Stimulated activated CD8-positive, alpha-beta memory T cell treated with anti-CD3 and anti-CD28 coated beads, Interleukin-15, amount 100 ng/mL, for 48 hours (primary cell): ENCODE measurements at regions not wholly inside any gene's neighbourhood (a gene's known extent, or its start where the extent isn't known, plus 50 kb on each side); places are given as distances from the start of the nearest gene placed in this dataset.
"Not testable (repeated sequence)": the region's sequence is repeated elsewhere in the genome, so short reads cannot be mapped to it uniquely, and the experiment has no call there.

Experiments used
- DNase-seq, 2 donors: peaks; one replicate each; pipeline ENCODE4 v3.0.0-alpha.2; 2020; ENCODE audit warnings: low read depth in 2 of 2

DNA sequence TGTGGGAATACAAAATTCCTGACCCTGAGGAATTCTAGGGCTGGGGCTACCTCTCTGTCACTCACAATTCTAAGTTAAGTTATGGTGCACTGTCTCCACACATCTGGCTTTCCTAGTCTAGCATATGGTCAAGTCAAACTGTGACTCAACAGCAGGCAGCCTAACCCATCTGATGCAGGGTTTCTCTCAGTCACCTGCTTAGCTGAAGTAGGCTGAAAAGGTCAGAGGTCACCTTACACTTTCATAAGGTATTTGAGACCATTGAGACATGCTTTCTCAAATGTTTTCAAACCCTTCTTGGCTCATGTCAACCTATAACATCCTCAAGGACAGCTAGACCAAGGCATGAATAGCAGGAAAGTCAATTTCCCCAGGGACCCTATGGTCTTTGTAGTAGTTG is 196.5 kb upstream of the STK26 start:
- no peak for DNase-seq

DNA sequence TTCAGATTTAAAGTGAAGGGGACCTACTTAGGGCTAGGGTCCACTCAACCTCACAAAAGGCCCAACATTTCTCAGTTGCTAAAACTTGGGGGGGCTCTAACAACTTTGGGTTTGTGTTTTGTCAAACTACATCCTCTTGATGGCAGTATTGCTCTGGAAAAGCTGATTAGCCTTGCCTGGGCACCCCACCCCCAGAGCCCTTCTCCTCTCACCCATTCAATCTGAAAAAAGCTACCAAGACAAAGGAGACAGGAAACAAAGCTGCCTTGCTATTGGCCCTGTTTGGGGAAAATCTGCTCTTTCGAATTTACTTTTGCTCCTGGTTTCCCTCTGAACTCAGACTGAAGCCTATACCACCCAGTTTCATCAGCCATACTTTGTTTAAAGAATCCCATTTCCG is 195.2 kb upstream of the STK26 start:
- peak; percentile 15 to 32 for DNase-seq

DNA sequence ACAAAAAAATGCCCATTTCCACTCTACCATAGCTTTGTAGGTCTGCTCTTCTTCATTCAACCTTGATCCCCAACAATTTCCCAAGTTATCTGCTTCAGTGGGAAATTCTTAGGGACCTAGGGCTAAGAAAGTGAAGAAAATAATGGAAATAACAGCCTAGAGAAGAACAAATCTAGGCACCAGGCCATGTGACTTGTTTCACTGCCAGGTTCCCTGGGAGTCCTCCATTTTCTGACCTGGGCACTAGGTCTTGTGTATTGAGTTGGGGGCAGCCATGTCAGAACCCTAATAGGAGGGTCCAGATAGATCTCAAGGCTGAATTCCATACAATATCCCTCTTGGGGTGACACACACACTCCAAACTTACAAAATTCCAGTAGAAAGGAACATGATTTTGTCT is 194.6 kb upstream of the STK26 start:
- no peak for DNase-seq

DNA sequence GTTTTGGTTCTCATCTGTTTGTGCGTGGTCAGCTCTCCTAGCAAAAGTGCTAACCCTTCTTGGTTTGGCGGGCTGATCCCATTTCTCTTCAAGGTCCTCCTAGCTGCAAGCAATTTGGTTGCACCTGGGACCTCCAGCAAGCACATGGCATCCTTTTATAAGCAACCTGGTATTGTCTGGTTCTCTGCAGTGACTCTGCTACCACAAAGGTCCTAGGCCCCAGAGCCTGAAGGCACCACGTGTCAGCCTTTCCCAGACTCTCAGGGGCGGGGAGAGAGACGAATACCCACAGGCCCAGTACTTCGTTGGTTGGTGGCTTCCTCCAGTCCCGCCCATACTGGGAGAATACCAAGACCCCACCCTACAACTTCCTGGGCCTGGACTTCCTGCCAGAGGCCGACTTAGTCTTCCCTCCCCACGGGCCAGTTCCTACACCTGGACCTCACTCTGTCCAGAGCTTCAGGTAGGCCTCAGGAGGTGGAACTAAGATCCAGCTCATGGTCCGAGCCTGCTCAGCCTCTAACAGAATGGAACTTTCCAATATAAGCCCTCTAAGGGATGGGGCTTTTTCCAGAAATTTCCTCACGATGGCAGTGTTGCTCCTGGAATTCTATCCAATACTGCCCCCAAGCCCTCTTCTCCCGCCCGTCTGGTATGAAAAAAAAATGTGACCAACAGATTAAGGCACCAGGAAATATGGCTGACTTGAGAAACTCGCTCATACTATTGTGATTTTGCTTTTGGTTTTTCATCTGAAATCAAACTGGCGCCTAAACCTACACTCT is 192.5 kb upstream of the STK26 start:
- DNase-seq, result peak; percentile 38 to 39

DNA sequence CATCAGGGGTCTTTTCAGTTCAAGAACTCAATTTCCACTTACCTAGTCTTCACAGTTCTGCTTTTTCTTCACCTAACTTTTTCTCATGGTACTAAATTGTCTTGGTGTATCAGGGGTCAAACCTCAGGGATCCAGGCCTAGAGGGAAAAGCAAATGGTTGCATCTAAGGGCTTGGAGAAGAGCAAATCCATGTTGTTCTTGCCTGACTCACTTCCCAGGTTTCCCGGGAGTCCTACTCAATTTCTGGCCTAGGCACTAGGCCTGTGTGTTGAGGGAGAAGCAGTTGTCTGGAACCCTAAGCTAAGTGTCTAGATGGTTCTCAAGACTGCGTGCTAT is 191.9 kb upstream of the STK26 start:
- no peak for DNase-seq

DNA sequence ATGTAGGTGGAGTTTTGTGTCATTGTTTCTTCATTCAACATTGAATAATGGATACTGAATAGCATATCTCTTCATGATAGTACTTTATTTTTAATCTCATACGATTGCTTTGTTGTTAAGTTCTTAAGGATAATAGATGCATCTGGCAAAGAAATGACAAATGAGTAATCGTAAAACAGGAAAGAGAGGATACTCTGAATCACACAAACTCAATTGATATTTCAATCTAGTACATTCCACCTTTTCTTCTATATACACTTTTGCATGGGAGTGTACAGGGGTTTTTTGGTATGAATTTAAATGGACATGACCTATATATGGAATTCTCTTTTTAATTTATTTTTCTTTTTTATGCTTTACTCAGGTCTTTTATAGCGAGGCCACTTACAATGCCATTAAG is 186.9 kb upstream of the STK26 start:
- no peak for DNase-seq

DNA sequence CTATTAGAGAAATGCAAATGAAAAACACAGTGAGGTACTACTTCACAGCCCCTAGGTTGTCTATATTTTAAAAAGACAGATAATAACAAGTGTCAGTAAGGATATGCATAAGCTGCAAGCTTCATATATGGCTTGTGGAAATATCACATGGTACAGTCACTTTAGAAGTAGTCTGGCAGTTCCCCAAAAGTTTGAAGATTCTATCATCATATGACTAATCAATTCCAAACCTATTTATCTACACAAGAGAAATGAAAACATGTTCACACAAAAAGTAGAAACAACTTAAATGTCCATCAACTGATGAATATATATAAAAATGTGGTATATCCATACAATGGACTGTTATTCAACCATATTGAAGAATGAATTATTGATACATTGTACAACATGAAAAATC is 185.8 kb upstream of the STK26 start:
- no peak for DNase-seq

DNA sequence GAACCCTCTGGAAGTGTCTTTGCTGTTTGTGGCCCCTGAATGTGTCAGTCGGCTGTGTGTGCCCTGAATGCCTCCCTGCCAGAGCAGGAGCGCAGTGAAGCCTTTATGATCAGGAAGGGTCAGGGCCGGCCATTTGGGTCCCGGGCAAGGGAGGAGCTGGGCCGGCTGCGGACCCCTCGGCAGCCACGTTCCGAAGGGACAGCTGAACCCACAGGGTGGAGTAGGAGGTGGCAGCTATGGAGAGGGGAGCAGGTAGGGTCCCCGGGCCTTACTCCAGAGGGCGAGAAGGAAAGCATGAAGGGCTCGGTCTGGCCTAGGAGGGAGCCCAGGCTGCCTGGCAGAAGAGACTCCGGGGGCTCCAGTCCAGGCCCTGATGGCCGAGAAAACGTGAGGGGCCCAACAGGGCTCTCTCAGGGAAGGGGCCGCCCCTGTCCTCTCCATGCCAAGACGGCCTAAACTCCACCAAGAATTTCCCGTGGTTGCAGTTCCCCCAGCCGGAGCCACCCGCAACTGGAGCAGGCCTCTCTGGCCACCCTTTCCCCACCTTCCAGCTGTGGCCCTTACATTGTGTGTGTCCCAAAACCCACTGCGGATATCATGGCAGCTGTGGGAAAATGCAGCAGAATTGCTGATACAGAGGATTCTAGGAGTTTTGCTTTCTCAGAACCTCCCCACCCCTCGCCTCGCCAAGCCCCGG is 182.2 kb upstream of the STK26 start:
- DNase-seq, result no peak

DNA sequence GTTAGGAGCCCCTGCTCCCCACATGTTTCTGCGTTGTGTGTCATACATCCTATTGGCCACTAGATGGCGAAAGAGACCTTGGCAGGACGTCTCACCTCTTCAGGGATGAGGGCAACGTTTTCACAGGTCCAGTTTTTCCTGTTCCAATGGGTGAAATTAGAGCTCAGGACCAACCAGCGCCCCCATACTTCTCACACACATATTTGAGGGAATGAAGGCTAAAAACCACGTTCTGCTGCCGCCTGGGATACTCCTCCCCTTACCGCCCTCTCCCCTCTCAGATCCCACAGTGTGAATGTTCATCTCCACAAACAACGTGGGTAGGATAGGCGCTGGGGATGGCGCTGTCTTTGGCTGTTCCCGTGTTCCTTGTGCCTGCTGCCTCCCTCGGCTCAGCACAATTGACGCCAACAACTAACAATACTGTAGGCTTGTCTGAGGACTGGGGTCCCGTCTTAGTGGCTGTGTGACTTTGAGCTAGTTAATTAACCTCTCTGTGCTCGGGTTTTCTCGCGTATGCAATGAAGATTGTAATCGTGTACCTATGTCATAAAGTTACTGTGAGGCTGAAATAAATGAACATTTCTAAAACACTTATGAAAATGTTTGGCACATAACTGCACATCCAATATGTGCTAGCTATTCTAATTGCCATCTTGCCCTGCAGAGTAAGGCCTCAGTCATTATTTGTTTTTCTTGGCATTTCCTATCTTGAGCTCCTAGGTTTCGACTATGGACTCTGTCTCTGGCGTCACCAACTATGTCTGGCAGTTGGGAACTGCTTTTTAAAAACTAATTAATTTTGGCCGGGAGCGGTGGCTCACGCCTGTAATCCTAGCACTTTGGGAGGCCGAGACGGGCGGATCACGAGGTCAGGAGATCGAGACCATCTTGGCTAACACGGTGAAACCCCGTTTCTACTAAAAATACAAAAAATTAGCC is 181.3 kb upstream of the STK26 start:
- no peak for DNase-seq

DNA sequence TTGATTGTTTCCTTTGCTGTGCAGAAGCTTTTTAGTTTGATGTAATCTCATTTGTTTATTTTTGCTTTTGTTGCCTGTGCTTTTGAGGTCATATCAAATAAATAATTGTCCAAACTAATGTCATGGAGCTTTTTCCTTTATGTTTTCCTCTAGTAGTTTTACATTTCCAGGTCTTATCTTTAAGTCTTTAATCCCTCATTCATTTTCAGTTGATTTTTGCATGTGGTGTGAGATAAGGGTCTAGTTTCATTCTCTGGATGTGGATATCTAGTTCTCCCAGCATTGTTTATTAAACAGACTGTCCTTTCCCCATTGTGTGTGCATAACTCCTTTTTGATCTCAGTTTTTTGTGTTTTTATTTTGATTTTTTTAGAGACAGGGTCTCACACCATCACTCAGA is 179.1 kb upstream of the STK26 start:
- DNase-seq, result no peak

DNA sequence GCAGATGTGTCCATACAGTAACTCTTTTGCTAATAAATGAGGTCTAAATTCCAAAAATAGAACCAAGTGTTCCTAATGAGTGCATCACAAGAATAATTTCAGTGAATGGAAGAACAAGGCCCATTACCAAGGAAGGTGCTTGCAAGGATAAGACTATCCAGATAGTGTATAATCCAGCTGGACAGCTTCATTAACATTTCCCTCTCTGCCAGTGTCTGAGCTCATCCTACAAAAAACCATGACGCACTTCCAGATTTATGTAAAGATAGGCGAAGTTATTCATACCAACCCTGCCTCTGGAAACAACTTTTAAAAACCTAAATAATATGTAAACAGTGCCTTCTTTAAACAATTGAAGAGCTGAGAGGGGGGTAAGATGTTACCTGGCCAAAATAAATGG is 177.9 kb upstream of the STK26 start:
- no peak for DNase-seq

DNA sequence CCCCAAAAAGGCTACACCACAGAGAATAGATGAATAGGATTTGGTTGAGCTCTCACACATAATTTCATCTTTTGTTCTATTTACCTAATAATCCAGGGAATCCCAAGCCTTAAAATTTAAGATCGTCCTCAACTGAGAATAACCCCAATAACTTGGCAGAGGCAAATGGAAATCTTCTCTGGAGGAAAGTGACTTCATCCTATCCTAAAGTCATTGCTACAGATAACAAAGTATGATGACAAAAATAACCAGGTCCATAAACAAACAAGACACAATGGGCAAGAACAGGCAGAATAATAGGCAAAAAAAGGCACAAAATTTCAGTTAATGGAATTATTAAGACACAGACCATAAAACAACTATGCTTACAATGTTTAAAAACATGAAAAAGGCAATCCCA is 177.3 kb upstream of the STK26 start:
- DNase-seq, result no peak

DNA sequence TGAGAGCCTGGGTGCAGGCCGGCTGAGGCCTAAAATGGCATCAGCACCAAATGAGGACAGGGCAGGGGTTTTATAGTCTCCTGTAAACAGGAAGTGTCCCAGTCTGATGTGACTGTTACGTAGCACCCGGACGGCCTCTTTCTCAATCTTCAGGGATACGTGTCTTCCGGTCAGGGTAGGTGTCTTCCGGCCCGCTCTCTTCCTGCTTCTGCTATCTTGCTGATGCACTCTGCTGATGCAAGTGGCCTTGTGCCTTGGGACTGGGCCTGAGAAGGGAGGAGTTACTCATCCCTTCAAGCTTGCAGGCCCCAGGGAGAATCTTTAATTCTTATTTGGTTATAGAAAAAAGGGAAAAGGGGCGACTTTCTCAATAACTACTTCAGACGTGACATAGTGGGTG is 172.1 kb upstream of the STK26 start:
- DNase-seq, result not testable (repeated sequence)

DNA sequence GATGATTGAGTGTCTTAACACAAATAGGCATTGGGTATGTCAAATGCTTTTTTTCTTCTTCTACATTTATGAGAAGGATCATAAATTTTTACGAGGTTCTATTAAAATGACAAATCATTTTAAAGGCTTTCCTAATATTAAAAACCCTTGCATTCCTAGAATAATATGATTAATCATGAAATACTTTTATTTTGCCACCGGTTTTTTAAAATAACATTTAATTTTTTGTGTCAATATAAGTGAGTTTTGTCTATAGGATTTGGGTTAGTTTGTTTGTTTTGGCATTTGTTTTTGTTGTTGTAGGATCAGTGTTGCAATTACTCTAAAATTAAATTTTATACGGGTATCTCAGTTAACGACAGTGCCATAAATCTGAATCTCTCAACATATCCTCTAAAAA is 169.7 kb upstream of the STK26 start:
- DNase-seq, result no peak

DNA sequence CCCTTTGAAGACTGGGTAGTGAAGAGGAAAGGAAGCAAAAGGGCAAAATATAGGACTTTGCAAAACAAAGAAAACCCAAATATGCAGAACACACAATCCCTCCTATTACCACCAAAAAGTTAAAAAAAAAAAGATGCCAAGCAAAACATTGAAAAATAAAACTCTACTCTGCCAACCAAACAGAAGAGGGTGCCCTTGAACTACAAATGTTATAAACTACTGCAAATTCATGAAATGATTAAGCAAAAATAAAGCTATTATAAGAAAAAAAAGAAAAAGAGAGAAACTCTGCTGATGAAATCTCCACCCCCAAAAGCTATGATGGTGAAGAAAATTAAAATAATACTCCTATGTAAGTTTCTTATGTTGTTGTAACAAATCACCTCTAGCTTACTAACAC is 168.5 kb upstream of the STK26 start:
- no peak for DNase-seq

DNA sequence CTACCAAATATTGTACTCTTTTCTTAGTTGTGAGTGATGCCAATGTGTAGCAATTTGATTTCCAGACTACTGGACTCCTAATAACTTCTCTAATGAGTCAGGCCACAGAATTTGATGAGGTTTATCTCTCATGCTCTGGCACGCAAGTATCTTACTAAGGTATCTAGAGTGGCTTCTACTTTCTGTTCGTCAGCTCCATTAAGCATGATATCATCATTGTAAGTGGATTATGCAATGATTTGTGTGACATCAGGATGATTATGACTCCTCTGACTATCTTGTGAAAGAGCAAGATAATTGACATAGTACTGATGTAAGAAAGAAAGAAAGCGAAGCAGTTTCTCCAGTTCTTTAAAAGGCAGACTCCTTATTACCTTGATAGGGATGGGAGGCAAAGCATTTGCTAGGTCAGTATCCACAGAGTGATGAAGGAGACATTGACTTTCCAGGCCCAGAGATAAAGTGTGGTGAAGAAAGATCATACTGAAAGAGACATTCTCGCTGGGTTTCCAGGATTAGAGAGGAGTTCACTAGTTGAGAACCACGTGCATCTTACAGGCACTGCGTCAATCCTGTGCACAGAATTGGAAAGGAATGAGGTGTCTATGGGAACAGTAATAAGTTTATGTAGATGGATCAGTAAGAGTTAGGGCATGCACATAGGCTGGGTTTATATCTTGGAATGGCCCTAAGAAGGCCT is 161.9 kb upstream of the STK26 start:
- no peak for DNase-seq

DNA sequence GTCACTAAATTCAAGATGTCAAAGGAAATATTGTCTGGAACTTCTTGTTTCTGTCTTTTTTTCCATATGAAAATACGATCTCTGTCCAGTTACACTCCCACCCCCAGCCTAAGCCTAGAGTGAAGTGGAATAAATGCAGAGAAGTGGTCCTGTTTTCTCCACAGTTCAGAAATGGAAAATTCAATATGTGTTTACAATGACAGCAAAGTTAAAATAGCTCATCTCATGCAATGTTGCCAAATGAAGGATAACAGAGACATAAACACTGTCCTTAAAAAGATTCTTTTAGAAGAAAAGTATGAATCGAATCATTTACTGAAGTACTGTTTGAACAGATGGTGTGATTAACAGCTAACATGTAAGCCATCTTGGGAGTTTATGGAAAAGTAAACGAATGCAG is 160.8 kb upstream of the STK26 start:
- no peak for DNase-seq

DNA sequence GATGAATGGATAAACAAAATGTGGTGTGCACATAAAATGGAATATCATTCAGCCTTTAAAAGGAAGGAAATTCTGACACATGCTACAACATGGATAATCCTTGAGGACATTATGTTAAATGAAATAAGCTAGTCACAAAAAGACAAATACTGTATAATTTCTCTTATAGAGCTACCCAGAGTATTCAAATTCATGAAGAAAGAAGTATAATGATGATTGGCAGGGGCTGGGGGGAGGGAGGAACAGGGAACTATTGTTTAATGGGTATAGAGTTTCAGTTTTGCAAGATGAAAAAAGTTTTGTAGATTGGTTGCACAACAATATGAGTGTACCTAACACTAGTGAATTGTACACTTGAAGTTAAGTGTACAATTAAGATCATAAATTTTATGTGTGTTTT is 153.9 kb upstream of the STK26 start:
- no peak for DNase-seq

DNA sequence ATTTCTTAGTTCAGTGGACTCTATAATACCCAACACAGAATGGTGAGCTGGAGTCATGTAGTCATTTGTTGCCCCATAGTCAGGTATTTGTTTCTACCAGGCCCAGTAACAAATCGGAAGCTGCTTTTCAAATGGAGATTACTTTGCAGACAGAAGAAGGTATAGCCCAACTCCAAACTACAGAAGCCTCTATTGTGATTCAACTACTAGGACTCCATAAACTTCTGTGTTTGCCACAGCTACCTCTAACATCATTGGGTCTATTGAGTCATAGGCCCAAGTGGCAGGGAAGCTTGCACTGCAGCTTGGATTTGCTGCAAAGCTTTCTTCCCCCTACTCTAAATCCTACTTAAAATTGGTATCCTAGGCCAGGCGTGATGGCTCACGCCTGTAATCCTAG is 148.8 kb upstream of the STK26 start:
- no peak for DNase-seq

DNA sequence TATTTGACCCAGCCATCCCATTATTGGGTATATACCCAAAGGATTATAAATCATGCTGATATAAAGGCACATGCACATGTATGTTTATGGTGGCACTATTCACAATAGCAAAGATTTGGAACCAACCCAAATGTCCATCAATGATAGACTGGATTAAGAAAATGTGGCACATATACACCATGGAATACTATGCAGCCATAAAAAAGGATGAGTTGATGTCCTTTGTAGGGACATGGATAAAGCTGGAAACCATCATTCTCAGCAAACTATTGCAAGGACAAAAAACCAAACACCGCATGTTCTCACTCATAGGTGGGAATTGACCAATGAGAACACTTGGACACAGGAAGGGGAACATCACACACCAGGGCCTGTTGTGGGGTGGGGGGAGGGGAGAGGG is 147.3 kb upstream of the STK26 start:
- not testable (repeated sequence) for DNase-seq

DNA sequence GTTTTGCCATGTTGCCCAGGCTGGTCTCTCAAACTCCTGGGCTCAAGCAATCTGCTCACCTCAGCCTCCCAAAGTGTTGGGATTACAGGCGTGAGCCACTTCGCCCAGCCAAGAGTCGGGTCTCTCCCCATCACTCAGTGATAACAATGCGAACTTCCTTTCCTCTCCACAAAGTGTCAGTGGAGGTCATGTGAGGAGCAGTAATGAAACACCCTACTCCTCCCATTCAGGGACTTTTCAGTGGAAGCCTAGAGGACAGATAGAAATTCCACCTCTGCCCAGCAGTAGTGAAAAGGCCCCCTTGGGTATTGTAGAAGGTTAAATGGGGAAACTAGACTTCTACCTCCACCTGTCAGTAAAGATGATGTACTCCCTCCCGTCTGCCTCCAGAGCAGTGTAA is 141.9 kb upstream of the STK26 start:
- no peak for DNase-seq

DNA sequence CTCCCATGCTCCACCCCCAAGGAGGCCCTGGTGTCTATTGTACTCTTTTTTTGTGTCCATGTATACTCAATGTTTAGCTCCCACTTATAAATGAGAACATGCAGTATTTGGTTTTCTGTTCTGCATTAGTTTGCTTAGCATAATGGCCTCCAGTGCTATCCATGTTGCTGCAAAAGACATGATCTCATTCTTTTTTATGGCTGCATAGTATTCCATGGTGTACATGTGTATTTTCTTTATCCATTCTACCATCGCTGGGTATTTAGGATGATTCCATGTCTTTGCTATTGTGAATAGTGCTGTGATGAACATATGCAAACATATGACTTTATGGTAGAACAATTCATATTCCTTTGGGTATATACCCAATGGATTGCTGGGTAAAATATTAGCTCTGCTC is 138.1 kb upstream of the STK26 start:
- DNase-seq, result not testable (repeated sequence)
